AG04450 (cell line): ENCODE measurements at regions not wholly inside any gene's neighbourhood (a gene's known extent, or its start where the extent isn't known, plus 50 kb on each side); places are given as distances from the start of the nearest gene placed in this dataset.

Experiments
- CTCF ChIA-PET: fragments of 300-600, 350-600 bp; formaldehyde crosslinking; extraction: SDS; loops from one replicate; lab custom pipeline; 2022; ENCODE audit warnings: antibody characterized with exemption, inconsistent platforms; lab: Charles Lee
- POLR2A ChIA-PET: fragments of 350-600 bp; formaldehyde crosslinking; extraction: SDS; loops from one replicate; lab custom pipeline; 2021; ENCODE audit warnings: antibody characterized with exemption, inconsistent platforms; lab: Yijun Ruan, JAX
- DNase-seq: peaks from one replicate; pipeline ENCODE4 v3.0.0-alpha.2; 2011; ENCODE audit warnings: low read depth, low spot score
- H3K27ac ChIP-seq: one replicate; pipeline ENCODE4 v1.5.1; 2012; ENCODE audit warnings: low read depth, low read length, control low read depth
- H3K27me3 ChIP-seq: one replicate; pipeline ENCODE4 v1.6.0; 2012; ENCODE audit warnings: low read length; ENCODE audit not compliant: control insufficient read depth, insufficient read depth
- H3K4me3 ChIP-seq: 2 replicates; pipeline ENCODE4 v1.5.1; 2011; ENCODE audit warnings: mild to moderate bottlenecking, low read depth, low read length, control low read depth
- H3K9me3 ChIP-seq: 2 replicates; pipeline ENCODE4 v1.5.1; 2012; ENCODE audit warnings: low read length; ENCODE audit not compliant: control insufficient read depth, insufficient read depth
- CTCF ChIP-seq: IDR thresholded peaks from 2 replicates; pipeline ENCODE4 v1.5.1; 2011; ENCODE audit warnings: low read depth, low read length, control low read depth, inconsistent platforms

- no peak for DNase-seq
- H3K27ac ChIP-seq: no peak overlapping the region
- H3K27me3 ChIP-seq: no peaks in the 10 kb centered on the region
- ChIA-PET CTCF (no interaction called here), POLR2A (no interaction called here)
- TF ChIP-seq CTCF: no peak
- no peak overlapping the region for H3K4me3 ChIP-seq
- H3K9me3 ChIP-seq: no peaks in the 10 kb centered on the region
Measured at GRCh38 chr2:155645791-155646190, 686.7 kb downstream of the NR4A2 start.

- ChIA-PET CTCF (no interaction called here), POLR2A (no interaction called here)
- Histone ChIP-seq H3K27ac (no peak overlapping the region), H3K27me3 (no peaks in the 10 kb centered on the region), H3K9me3 (no peaks in the 10 kb centered on the region), H3K4me3 (no peak overlapping the region)
- DNase-seq: no peak
- TF ChIP-seq CTCF: no peak
Measured at GRCh38 chr2:155643056-155643775, 689.3 kb downstream of the NR4A2 start.

GRCh38 chr2:155633887-155634570 lies 698.5 kb downstream of the NR4A2 start:
- Histone ChIP-seq H3K9me3 (no peaks in the 10 kb centered on the region), H3K27me3 (no peaks in the 10 kb centered on the region), H3K4me3 (no peak overlapping the region), H3K27ac (no peak overlapping the region)
- no peak for TF ChIP-seq CTCF
- DNase-seq: no peak
- CTCF ChIA-PET: no interaction called here
- POLR2A ChIA-PET: no interaction called here

GRCh38 chr2:155633060-155633839 lies 699.3 kb downstream of the NR4A2 start:
- Histone ChIP-seq H3K27ac (no peak overlapping the region), H3K9me3 (no peaks in the 10 kb centered on the region), H3K27me3 (no peaks in the 10 kb centered on the region), H3K4me3 (no peak overlapping the region)
- ChIA-PET CTCF (no interaction called here), POLR2A (no interaction called here)
- no peak for DNase-seq
- TF ChIP-seq CTCF: no peak

- POLR2A ChIA-PET: no interaction called here
- Histone ChIP-seq H3K27ac (no peak overlapping the region), H3K9me3 (no peaks in the 10 kb centered on the region), H3K4me3 (no peak overlapping the region), H3K27me3 (no peaks in the 10 kb centered on the region)
- TF ChIP-seq CTCF: no peak
- CTCF ChIA-PET: no interaction called here
- no peak for DNase-seq
Measured at GRCh38 chr2:155630760-155631159, 701.8 kb downstream of the NR4A2 start.
